Stimulated activated naive CD4-positive, alpha-beta T cell treated with Interleukin-2 at 50 U/mL for 16 hours (primary cell): ENCODE measurements at regions not wholly inside any gene's neighbourhood (a gene's known extent, or its start where the extent isn't known, plus 50 kb on each side); places are given as distances from the start of the nearest gene placed in this dataset.

ENCODE experiments used
- DNase-seq: peaks from one replicate; lab custom pipeline; 2025; lab: John Stamatoyannopoulos, UW

DNA sequence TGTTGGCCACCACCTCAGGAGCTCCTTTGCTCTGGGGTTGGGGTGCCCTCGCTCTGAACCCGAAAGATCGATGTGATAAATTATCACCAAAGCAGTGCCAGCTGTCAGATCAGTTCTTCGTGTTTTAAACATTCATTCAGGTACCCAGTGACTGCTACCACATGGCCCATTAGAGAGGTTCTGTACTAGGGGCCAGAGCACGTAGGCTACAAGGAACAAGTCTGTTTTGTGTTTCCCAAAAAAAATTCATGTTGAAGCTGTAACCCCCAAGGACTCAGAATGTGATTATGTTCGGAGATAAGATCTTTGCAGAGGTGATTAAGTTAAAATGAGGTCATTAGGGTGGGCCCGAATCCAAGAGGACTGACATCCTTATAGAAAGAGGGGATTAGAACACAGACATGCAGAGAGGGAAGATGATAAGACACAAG is 526.9 kb downstream of the NPHP4 start:
- no peak for DNase-seq

DNA sequence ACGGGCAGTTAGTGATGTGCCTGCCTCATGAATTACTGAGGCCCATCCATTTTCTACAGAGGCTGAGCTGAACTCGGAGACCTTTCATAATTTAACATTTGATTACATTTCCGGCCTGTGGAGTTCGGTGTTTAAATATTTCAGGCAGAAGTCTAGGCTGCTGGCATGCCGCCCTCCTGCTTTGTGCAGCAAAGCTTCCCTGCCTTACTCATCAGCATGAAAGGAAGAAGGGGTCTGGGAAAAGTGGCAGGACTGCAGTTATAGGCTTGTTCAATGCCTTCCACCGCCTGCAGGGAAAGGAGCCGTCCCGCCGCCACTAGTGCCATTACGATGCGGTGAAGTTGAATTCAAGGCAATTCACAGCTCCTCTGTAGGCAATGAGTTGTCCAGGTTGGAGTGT is 527.9 kb downstream of the NPHP4 start:
- no peak for DNase-seq

- DNase-seq = no peak
Observed at GRCh38 chr1:5460974-5461373, 531.3 kb downstream of the NPHP4 start.

DNA sequence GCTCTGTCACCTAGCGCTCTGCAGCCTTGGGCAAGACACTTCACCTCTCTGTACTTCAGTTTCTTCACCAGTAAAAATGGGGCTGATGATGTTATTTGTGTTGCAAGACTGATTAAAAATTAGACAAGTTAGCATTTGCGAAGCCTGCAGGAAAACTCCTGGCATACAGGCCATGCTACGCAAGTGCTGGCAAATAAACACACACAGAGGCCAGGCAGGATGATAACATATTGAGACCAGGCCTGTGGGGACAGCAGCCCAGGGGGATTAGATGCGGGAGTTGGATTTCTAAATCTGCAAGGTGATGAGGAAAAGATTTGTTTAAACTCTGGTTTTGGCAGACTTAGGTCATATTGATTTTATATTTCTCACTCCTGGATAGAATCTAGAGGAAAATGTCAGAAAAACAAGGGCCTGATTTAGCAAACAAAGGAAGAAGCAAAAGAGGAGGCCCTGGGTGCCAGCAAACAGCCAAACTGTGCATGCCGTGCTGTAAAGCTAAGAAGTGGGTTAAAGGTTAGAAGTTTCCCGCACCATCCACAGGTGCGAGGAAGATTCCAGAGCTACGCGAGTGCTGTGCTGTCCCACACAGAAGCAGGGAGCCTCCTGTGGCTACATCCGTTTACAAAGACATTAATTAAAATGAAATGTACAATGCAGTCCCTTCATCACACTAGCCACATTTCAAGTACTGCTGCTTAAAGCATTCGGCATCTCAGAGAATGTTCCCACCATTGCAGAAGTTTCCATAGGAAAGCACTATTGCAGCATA is 532.2 kb downstream of the NPHP4 start:
- DNase-seq = no peak

DNA sequence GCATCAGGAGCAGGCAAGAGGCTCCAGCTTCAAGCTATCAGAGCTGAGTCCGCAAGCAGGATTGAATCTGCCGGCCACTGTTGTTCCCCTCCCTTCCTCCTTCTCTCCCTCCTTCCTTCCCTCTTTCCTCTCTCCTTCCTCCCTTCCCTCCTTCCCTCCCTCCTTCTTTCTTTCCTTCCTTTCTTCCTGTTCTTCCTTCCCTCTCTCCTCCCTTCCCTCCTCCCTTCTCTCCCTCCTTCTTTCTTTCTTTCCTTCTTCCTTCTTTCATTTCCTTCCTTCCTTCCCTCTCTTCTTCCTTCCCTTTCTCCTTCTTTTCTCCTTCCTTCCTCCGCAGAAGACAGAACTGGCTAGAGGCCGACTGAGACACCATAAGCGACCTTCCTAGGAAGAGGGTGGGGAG is 534.0 kb downstream of the NPHP4 start:
- no peak for DNase-seq

DNA sequence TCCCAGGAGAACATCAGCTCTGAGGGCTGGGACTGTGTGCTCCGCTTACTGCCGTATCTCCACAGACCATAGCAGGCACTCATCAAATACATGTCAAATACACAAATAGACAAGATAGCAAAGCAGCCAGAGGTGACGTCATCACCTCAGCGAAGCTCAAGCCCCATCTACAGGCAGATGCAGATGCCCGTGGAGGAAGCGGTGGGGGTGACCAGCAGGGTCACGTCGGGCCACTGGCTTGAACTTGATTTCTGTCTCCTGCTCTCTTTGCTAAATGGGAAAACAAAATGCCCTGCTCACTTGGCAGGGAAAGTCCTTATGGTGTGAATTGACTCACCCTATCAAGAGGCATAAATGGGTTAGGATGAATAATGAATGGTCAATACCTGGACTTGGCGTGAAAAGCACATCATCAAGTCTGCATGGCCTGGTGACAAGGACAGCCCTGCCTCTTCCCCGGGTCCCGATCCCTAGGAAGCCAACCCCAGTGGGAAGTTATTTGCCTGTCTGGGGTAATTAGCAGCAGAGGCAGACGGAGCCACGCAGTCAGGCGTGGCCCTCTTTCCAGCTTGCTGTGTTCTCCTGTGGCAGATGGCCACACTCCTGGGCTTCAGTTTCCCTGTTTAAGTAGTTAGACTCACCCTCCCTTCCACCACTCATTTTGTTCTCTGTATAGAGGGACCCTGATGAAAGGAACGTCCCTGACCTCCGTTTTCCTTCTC is 536.0 kb downstream of the NPHP4 start:
- DNase-seq = no peak

DNA sequence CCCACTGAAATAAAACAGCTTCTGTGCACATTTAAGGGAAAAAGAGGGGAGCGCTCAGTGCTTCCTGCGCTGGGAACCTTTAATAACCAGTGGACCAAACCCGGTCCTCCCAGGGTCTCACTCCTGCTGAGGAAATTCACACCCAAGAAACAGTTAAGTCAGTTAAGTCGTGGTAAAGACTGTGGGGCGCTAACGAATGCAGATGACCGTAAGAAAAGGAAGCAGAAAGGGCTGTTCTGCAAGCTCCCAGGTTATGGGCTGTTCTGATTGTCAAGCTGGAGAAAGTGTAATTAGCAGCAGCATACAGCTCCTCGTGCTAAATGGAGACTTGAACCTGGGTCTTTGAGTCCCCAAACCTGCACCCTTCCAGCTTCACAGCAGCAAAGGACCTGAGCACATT is 536.6 kb downstream of the NPHP4 start:
- no peak for DNase-seq

- DNase-seq = no peak
Observed at GRCh38 chr1:5455056-5455455, 537.2 kb downstream of the NPHP4 start.

DNA sequence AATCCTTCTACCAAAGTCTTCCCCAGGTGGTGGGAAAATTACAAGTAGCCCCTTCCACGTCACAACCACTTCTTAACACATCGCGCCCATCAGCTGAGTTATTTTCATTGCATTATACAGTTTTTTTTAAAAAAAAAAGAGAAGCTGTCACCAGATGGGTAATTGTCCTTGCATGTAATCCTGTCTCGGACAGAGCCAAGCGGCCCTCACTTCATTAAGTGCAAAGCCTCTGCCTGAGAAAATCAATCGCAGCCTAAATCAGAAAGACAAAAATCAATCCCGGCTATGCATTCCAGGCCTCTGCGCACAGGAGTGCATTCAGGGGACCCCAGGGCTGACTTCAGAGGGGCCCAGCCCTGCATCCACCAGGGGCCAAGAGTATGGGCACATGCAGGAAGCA is 538.9 kb downstream of the NPHP4 start:
- no peak for DNase-seq

- DNase-seq = no peak
Observed at GRCh38 chr1:5451671-5452070, 540.6 kb downstream of the NPHP4 start.

- DNase-seq = no peak
Observed at GRCh38 chr1:5448486-5448885, 543.7 kb downstream of the NPHP4 start.

DNA sequence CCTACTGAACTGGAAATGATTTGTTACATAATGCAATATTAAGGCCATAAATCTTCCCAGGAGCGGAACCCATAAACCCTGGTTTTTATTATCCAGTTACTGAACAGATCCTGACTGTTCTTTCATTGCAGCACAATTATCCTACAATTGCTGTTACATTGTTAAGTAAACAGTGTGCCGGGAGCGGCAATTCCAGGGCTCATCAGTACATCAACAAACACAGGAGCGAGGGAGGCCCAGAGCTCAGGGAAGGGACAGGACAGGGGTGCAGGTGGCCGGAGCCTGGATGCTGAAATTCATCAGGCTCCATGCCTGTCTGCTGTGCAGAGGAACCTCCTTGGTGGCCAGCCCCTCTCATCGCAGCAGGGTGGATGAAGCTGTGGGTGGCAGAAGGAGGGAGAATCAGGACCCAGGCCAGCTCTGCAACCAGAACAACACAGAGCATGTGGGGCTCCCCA is 544.7 kb downstream of the NPHP4 start:
- DNase-seq = no peak

- no peak for DNase-seq
Observed at GRCh38 chr1:5444396-5444795, 547.8 kb downstream of the NPHP4 start.

- DNase-seq = no peak
Observed at GRCh38 chr1:5436808-5437207, 555.4 kb downstream of the NPHP4 start.

GRCh38 chr1:5435414-5435813 is 556.8 kb downstream of the NPHP4 start:
- no peak for DNase-seq

DNA sequence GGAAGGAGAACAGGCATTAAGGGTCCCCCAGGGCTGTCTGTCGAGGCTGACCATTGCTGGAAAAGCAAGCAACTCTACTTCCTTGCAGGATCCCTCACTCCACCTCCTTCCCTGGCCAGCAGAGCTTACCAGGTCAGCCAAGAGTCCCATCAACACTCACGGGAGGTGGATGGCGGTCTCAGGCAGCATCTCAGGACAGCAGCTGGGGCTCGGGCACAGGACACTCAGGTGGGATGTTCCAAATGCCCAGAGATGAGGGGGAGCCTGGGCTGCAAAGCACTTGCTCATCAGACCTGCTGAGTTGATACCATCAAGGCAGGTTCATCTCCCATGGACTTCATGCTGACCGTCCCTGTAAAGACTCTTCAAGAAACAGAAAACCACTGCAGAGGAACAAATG is 559.8 kb downstream of the NPHP4 start:
- no peak for DNase-seq

- no peak for DNase-seq
Observed at GRCh38 chr1:5430911-5431697, 561.1 kb downstream of the NPHP4 start.

GRCh38 chr1:5430136-5430535 is 562.1 kb downstream of the NPHP4 start:
- DNase-seq = no peak

GRCh38 chr1:5428351-5428750 is 563.9 kb downstream of the NPHP4 start:
- DNase-seq = no peak

GRCh38 chr1:5427026-5427613 is 565.1 kb downstream of the NPHP4 start:
- no peak for DNase-seq

DNA sequence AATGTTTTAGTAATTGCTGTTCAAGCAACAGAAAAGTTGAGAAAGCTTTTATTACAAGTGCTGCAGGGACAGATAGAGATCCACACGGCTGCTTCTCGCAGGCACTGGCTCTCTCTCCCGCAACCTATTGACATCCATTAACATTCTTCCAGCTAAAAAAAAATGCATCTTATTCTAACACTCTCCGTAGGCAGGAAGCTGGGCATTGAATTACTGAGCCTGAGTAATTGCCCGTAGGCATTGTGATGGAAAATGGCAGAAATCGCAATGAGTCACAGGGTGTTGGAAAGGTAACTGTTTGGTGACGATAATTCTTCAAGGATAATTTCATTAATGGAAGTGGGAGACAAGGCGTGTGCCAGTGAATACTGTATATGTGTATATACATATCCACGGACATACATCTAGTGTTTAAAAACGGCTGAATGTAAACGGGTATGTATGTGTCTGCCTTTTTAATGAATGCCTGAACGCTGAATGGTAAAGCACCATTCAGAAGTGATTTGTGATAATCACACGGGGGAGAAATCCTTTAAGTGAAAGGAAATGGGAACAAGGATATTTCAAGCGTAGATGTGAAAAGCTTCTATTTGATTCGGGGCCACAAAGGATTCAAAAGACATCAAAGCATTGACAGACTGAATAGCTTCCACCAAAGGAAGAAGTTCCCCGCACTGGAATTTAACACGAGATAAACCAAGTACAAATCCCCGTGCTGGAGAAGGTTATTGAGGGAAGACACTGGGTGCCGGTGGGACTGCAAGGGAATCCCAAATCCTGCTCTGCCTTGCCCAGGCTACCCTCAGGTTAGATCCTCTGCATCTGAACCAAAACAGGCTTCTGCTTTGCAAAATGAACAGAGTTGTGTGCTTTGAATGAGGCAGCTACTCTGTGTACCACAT is 567.2 kb downstream of the NPHP4 start:
- DNase-seq = no peak
